ENCODE measurements at regions not wholly inside any gene's neighbourhood (a gene's known extent, or its start where the extent isn't known, plus 50 kb on each side); places are given as distances from the start of the nearest gene placed in this dataset.
"Not testable (repeated sequence)": the region's sequence is repeated elsewhere in the genome, so short reads cannot be mapped to it uniquely, and the experiment has no call there.

- no peak for DNase-seq (ENCODE audit: low read depth)
These were observed 141.3 kb downstream of the PSAT1 start for GRCh38 chr9:78438211-78438610.

GRCh38 chr9:78438780-78439179, 141.9 kb downstream of the PSAT1 start:
- no peak for DNase-seq (ENCODE audit: low read depth)

- peak; percentile 35 for DNase-seq (ENCODE audit: low read depth)
These were observed 142.4 kb downstream of the PSAT1 start for GRCh38 chr9:78439190-78439865.

DNA sequence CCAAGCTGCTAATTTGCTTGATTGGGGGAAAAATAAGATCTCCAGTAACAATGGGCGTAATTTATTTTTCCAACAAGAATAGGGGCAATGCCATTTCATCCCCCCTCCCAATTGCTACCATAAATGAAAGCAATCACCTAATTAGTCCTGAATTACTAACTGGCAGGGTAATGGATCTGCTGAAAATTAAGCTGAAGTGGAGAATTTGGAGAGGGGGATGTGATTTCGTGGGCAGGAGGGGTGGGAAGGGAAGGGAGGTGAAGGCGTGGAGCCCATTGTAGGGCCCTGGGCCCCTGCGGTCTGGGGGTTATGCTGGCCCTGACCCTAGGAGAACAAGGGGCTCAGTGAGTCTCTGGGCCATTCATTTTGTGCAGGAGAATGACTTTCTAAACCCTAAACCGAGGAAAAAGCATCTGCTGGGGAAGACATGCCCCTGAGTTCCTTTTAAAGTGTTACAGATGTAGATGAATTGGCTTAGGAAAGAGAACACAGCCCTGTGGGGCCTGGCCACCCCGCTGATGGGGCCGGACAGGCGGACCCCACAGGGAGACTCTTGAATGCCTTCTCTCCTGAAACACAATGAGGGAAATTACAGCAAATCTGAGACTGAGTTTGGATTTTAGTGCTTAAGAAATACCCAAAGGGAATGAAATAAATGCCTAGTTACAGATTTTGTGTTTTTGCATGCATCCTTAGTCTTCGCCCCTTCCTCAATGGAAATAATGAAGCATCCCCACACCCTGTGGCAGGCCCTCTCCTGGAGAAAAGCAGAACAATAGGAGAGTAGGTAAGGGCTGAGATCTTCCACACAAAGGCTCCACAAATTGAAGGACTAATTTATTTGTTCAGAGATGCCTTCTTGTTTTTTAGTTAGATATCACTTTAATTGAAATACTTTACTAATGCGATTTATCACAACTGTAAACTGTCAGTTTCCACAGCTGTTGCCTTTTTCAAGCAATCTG, 143.2 kb downstream of the PSAT1 start:
- no peak for DNase-seq (ENCODE audit: low read depth)

DNA sequence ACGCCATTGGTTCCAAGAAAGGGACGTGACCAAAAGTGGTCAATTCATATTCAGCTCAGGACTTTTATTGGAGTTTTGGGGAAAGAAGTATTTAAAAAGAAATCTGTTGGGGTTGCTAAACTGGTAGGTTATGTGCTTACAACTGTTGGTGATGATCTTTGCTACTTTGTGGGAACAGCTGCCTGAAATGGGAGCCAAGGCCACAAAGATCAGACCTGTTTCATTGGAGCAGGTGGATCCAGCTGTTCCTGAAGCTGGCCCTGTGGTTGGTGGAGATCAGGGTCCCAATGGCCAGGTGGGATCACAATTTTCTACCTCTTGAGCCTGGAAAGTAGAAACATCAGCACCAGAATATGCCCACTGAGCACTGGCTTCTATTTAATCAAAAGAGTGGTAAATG, 144.5 kb downstream of the PSAT1 start:
- no peak for DNase-seq (ENCODE audit: low read depth)

DNA sequence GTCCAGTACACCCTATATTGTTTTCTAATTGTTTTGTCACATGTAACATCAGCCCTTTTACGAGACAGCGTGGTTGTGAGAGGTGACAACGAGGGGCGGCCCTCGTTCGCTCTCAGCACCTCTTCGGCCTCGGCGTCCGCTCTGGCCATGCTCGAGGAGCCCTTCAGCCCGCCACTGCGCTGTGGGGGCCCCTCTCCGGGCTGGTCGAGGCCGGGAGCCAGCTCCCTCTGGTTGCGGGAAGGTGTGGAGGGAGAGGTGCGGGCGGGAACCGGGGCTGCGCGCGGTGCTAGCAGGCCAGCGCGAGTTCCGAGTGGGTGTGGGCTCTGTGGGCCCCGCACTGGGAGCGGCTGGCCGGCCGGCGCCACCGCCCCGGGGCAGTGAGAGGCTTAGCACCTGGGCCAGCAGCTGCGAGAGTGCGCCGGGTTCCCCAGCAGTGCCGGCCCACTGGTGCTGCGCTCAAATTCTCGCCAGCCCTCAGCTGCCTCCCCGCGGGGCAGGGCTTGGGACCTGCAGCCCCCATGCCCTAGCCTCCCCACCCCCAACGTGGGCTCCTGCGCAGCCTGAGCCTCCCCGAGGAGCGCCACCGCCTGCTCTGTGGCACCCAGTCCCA, 145.0 kb downstream of the PSAT1 start:
- DNase-seq (ENCODE audit: low read depth): no peak

- not testable (repeated sequence) for DNase-seq (ENCODE audit: low read depth)
These were observed 145.7 kb downstream of the PSAT1 start for GRCh38 chr9:78442577-78442976.

GRCh38 chr9:78443946-78444345, 147.0 kb downstream of the PSAT1 start:
- DNase-seq (ENCODE audit: low read depth): no peak

DNA sequence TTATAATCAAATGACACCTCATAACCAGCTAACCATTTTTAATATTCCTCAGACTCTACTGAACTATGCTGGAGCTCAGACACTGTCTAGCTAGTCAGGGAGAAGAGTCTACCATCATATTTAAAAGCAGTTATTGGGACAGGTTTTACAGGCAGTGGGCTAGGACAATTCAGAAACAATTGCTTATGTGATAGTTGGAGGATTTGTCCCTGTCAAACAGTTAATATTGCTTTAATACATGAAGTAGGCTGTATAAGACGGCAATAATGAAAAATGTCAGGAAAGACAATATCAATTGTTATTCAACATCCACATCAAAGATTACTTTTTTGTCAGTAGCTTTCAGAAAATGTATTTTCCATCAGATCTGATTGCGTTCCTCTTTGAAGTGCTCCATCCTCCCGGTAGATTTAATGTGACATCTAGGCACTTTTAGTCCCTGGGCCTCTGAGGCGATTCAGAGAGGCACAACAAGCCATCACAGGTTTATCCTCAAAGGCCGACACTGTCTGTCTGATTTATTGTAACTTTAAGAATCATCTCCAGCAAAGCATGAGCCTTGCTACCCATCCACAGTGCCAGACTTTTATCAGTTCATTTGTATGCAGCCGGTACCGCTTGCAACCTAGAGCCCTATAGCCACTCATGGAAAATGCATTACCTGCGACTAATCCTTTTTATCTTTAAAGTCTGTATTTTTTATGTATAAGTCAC, 152.2 kb downstream of the PSAT1 start:
- no peak for DNase-seq (ENCODE audit: low read depth)

GRCh38 chr9:78453450-78453849, 156.5 kb downstream of the PSAT1 start:
- DNase-seq (ENCODE audit: low read depth): no peak

DNA sequence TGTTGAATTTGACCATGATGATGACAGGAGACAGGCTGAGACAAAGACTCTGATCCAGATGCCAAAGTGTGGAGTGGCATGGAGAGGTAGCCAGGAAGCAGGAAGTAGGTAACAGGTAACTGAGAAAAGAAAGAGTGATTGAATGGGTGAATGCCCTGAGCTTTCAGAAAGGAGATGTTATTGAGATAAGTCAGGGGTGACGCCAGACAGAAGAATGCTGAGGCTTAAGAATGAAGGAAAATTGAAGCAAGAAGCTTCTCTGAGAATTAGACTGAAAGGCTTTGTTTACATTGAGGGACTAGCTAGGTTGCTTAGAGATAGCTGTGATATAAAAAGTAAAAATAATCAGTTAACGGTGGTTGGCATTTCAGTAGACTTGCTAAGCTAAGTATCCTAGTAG, 165.7 kb downstream of the PSAT1 start:
- DNase-seq (ENCODE audit: low read depth): no peak

- no peak for DNase-seq (ENCODE audit: low read depth)
These were observed 166.8 kb downstream of the PSAT1 start for GRCh38 chr9:78463750-78464149.

DNA sequence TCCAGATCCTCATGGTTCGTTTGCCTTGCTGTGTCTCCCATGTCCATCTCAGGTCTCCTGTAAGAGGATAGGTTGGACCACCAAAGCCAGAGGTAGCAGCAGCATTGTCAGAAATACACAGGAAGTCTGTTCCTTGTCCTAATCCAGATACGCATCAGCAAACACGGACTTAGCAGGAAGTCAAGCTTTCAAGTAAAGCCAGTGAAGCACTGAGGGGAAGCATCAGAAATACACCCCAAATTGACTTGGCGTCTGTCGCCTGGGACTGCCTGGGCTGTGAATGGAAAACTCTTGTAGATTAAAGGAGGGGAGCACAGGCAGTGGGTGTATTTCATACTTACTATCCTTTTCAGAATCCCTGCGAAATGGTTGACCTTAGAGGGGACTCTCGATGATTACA, 171.3 kb downstream of the PSAT1 start:
- no peak for DNase-seq (ENCODE audit: low read depth)

- DNase-seq (ENCODE audit: low read depth): no peak
These were observed 172.2 kb downstream of the PSAT1 start for GRCh38 chr9:78468974-78469576.

- no peak for DNase-seq (ENCODE audit: low read depth)
These were observed 173.3 kb downstream of the PSAT1 start for GRCh38 chr9:78470216-78470615.

- no peak for DNase-seq (ENCODE audit: low read depth)
These were observed 173.8 kb downstream of the PSAT1 start for GRCh38 chr9:78470741-78471140.

- DNase-seq (ENCODE audit: low read depth): no peak
These were observed 175.2 kb downstream of the PSAT1 start for GRCh38 chr9:78472111-78472510.

DNA sequence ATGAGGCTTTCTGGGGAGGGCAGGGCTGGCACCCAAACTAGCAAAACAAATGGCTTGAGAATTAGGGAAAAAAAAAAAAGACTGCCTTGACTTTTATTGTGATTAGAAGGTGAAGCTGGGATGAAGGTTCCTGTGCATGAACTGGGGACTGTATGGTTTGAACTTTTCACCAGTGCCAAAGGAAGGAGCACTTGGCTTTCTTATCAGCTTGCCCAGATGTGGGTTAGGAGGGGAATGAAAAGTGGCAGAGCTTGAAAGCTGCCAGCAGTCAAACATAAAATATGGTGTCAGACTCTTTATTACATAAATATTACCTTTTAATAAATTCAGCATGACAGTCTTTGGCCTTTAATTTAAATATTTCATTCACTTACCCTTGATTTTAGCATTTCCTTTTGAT, 182.5 kb downstream of the PSAT1 start:
- DNase-seq (ENCODE audit: low read depth): no peak

DNA sequence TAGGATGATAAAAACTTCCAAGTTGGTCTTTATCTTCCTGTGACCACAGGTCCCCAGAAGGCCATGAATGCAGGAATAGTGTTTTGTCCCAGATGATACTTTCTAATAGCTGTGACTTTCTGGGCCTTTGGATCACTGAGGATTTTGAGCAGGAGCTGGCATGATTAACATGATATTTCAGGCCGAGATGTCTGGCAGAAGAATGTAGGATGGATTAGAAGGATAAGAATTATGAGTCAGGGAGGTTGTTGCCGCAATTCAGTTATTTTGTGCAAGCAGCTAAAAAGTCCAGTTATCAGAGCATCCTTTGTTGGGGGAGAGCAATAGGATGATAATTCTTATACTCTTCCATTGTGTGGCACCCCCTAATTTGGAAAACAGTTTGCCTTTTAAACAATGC, 189.7 kb downstream of the PSAT1 start:
- DNase-seq (ENCODE audit: low read depth): no peak

GRCh38 chr9:78490231-78490630, 193.3 kb downstream of the PSAT1 start:
- no peak for DNase-seq (ENCODE audit: low read depth)

GRCh38 chr9:78491402-78491801, 194.5 kb downstream of the PSAT1 start:
- no peak for DNase-seq (ENCODE audit: low read depth)
